Heart right ventricle (tissue), 16 donors: ENCODE measurements at regions not wholly inside any gene's neighbourhood (a gene's known extent, or its start where the extent isn't known, plus 50 kb on each side); places are given as distances from the start of the nearest gene placed in this dataset.

Experiments
- ATAC-seq, 8 donors: fragments of 200-7000 bp; cut with Tn5 transposase; one replicate each; pipeline ENCODE4 v1.9.1; 2020; ENCODE audit warnings: mild to moderate bottlenecking in 8 of 8, moderate library complexity in 8 of 8, moderate number of reproducible peaks in 1 of 8
- DNase-seq, 2 donors: peaks; one replicate each; pipeline ENCODE4 v3.0.0-alpha.2; 2020
- H3K27ac ChIP-seq, 10 donors: fragments of 200-600 bp; sonication (generic) in 2 of 10; one replicate each; pipeline versions ENCODE4 v1.5.0 to v1.8.0; 2020 to 2022; ENCODE audit warnings: mild to moderate bottlenecking in 3 of 10
- H3K27me3 ChIP-seq, 7 donors: fragments of 200-600 bp; one replicate each; pipeline ENCODE4 v1.8.0; 2021 to 2022; ENCODE audit warnings: mild to moderate bottlenecking in 2 of 7
- H3K36me3 ChIP-seq, 9 donors: fragments of 200-600 bp; sonication (generic) in 1 of 9; one replicate each; pipeline versions ENCODE4 v1.5.0 to v1.8.0; 2020 to 2022; ENCODE audit warnings: mild to moderate bottlenecking in 2 of 9
- H3K4me1 ChIP-seq, 9 donors: fragments of 200-600 bp; sonication (generic) in 1 of 9; one replicate each; pipeline versions ENCODE4 v1.5.0 to v1.8.0; 2020 to 2022; ENCODE audit warnings: mild to moderate bottlenecking in 4 of 9
- H3K4me3 ChIP-seq, 10 donors: fragments of 200-600 bp; sonication (generic) in 2 of 10; one replicate each; pipeline versions ENCODE4 v1.5.0 to v1.8.0; 2020 to 2022; ENCODE audit warnings: mild to moderate bottlenecking in 7 of 10, moderate library complexity in 2 of 10
- H3K9me3 ChIP-seq, 11 donors: fragments of 200-600 bp in 10 of 11; sonication (generic) in 2 of 11; one replicate each; pipeline versions ENCODE4 v1.5.0 to v1.8.0; 2013 to 2022; ENCODE audit warnings: mild to moderate bottlenecking in 2 of 11, control low read depth in 1 of 11, moderate library complexity in 1 of 11
- CTCF ChIP-seq, 9 donors: fragments of 200-600 bp; sonication (generic) in 2 of 9; IDR thresholded peaks; one replicate each; pipeline versions ENCODE4 v1.5.0 to v1.8.0; 2021 to 2022; ENCODE audit warnings: antibody characterized with exemption in 9 of 9, mild to moderate bottlenecking in 5 of 9, moderate library complexity in 1 of 9
- WGBS, 2 donors: extraction: QIAGEN DNeasy Blood & Tissue Kit; methylation state at CpG; one replicate each; pipeline ENCODE4 v1.1.7; 2013; ENCODE audit warnings: inconsistent platforms in 1 of 2; 5-methylcytosine and 5-hydroxymethylcytosine counted together
- intact Hi-C, 10 donors: fragments of 100-400 bp; cut with DNase I; formaldehyde crosslinking; loops; one replicate each; pipeline versions ENCODE4 v1.11.1 to v1.14.2; 2022
- donor health status: Arrhythmogenic right ventricular cardiomyopathy.
- donor health status: ischemic (EF 13 %, LVEDD 7.1; RV severe dilation, severe dysfunction).
- donor health status: healthy with polysubstance abuse.
- donor health status: DM: no; HTN: yes; CAD: no.
- donor health status: DM: no; HTN: no; CAD: no.
- donor health status: ischemic (EF 25% LVEDD 6.9; RV normal size, moderate dysfunction).
- donor health status: ischemic (EF 25% LVEDD 5.7; RV mildly dilated, moderate dysfunction).
- donor health status: healthy.
- donor health status: DM: yes; HTN: yes; CAD: no.
- donor health status: Ischemic cardiomyopathy.
- donor health status: ischemic (EF 35%, LVEDD 5.7; RV mildly dilated, moderate dysfunction).
- donor health status: nonischemic (EF 11% LVEDD 7.7; RV severe dilation, severe dysfunction).
- donor health status: DM: yes; HTN: yes; CAD: no.
- donor health status: PGD.
- donor health status: ischemic (EF 29% LVEDD 5.4; RV normal size, mild dysfunction).
- donor health status: nonischemic (EF 23%, LVEDD 6.1; RV moderate dilation, normal function).

- H3K27ac ChIP-seq = peak overlapping the region in 1 of 10 donors; percentile 44
- peaks cover 0 to 9% (median 0%) of the 10 kb centered on the region in 9 donors for H3K4me1 ChIP-seq
- DNase-seq = no peak
- no peaks in the 10 kb centered on the region for H3K36me3 ChIP-seq
- WGBS, 2 donors = 83 to 90% methylated on average over 2 of the region's 2 CpGs
- peaks cover 0 to 5% (median 0%) of the 10 kb centered on the region in 11 donors for H3K9me3 ChIP-seq
- no peaks in the 10 kb centered on the region for H3K27me3 ChIP-seq
- TF ChIP-seq CTCF (IDR thresholded peaks at IDR 0.05) = no peak
- ATAC-seq = peak in 7 of 8 donors; percentile 24 to 64 (median 46)
- no peak overlapping the region for H3K4me3 ChIP-seq
- intact Hi-C loops = no loop called here
Measured at GRCh38 chr4:26000274-26000950, 86.4 kb downstream of the SMIM20 start.

GRCh38 chr4:26001413-26001812 lies 87.4 kb downstream of the SMIM20 start:
- Histone ChIP-seq H3K9me3 (peaks cover 0 to 5% (median 0%) of the 10 kb centered on the region in 11 donors), H3K36me3 (no peaks in the 10 kb centered on the region), H3K27me3 (no peaks in the 10 kb centered on the region), H3K27ac (no peak overlapping the region), H3K4me3 (no peak overlapping the region), H3K4me1 (peaks cover 0 to 9% (median 0%) of the 10 kb centered on the region in 9 donors)
- no peak for TF ChIP-seq CTCF (IDR thresholded peaks at IDR 0.05)
- no peak for DNase-seq
- intact Hi-C loops = no loop called here
- ATAC-seq = no peak
- WGBS, 2 donors = 46 to 53% methylated on average over 3 of the region's 3 CpGs

GRCh38 chr4:26001816-26002215 lies 87.8 kb downstream of the SMIM20 start:
- no peaks in the 10 kb centered on the region for H3K36me3 ChIP-seq
- H3K27ac ChIP-seq = no peak overlapping the region
- H3K4me3 ChIP-seq = no peak overlapping the region
- DNase-seq (no peak), ATAC-seq (no peak)
- TF ChIP-seq CTCF (IDR thresholded peaks at IDR 0.05) = no peak
- 79% methylated on average over 2 of the region's 2 CpGs for WGBS, 2 donors
- peaks cover 0 to 9% (median 0%) of the 10 kb centered on the region in 9 donors for H3K4me1 ChIP-seq
- no peaks in the 10 kb centered on the region for H3K27me3 ChIP-seq
- intact Hi-C loops = no loop called here
- peaks cover 0 to 5% (median 0%) of the 10 kb centered on the region in 11 donors for H3K9me3 ChIP-seq

- DNase-seq (no peak), ATAC-seq (peak in 6 of 8 donors; percentile 44 to 61 (median 57))
- intact Hi-C loops = no loop called here
- Histone ChIP-seq H3K27ac (no peak overlapping the region), H3K27me3 (no peaks in the 10 kb centered on the region), H3K36me3 (no peaks in the 10 kb centered on the region), H3K4me1 (peaks cover 0 to 9% (median 0%) of the 10 kb centered on the region in 9 donors), H3K4me3 (no peak overlapping the region), H3K9me3 (peaks cover 0 to 6% (median 0%) of the 10 kb centered on the region in 11 donors)
- 57 to 66% methylated on average over 2 of the region's 2 CpGs for WGBS, 2 donors
- no peak for TF ChIP-seq CTCF (IDR thresholded peaks at IDR 0.05)
Measured at GRCh38 chr4:26003056-26003455, 89.0 kb downstream of the SMIM20 start.
